NCI-H2196 treated with DMSO at 0.1 percent for 48 hours (cell line): ENCODE measurements at regions not wholly inside any gene's neighbourhood (a gene's known extent, or its start where the extent isn't known, plus 50 kb on each side); places are given as distances from the start of the nearest gene placed in this dataset.

Experiments
- DNase-seq: peaks from one replicate; lab custom pipeline; 2025; ENCODE audit not compliant: unreplicated experiment; lab: John Stamatoyannopoulos, UW

- DNase-seq: no peak
These were observed 768.1 kb downstream of the MECOM start for GRCh38 chr3:168895419-168895818.

GRCh38 chr3:168894214-168894613, 769.3 kb downstream of the MECOM start:
- no peak for DNase-seq

GRCh38 chr3:168889666-168890065, 773.8 kb downstream of the MECOM start:
- DNase-seq: no peak

GRCh38 chr3:168888781-168889180, 774.7 kb downstream of the MECOM start:
- DNase-seq: no peak

- no peak for DNase-seq
These were observed 778.5 kb downstream of the MECOM start for GRCh38 chr3:168885028-168885427.

- no peak for DNase-seq
These were observed 779.1 kb downstream of the MECOM start for GRCh38 chr3:168884353-168884903.

GRCh38 chr3:168883145-168883544, 780.4 kb downstream of the MECOM start:
- no peak for DNase-seq

- no peak for DNase-seq
These were observed 781.7 kb downstream of the MECOM start for GRCh38 chr3:168881804-168882203.

- DNase-seq: no peak
These were observed 782.9 kb upstream of the GOLIM4 start for GRCh38 chr3:168878655-168879054.

GRCh38 chr3:168877899-168878298, 782.2 kb upstream of the GOLIM4 start:
- no peak for DNase-seq

- DNase-seq: no peak
These were observed 780.8 kb upstream of the GOLIM4 start for GRCh38 chr3:168876346-168877035.

- no peak for DNase-seq
These were observed 777.1 kb upstream of the GOLIM4 start for GRCh38 chr3:168872826-168873225.

GRCh38 chr3:168870892-168871291, 775.2 kb upstream of the GOLIM4 start:
- DNase-seq: no peak

- DNase-seq: peak; percentile 3
These were observed 769.4 kb upstream of the GOLIM4 start for GRCh38 chr3:168865022-168865551.

- DNase-seq: no peak
These were observed 768.6 kb upstream of the GOLIM4 start for GRCh38 chr3:168864107-168865021.

- no peak for DNase-seq
These were observed 767.8 kb upstream of the GOLIM4 start for GRCh38 chr3:168863561-168863960.

- DNase-seq: no peak
These were observed 766.7 kb upstream of the GOLIM4 start for GRCh38 chr3:168862466-168862865.

- no peak for DNase-seq
These were observed 764.9 kb upstream of the GOLIM4 start for GRCh38 chr3:168860592-168860991.

GRCh38 chr3:168860028-168860427, 764.3 kb upstream of the GOLIM4 start:
- no peak for DNase-seq

GRCh38 chr3:168859574-168859973, 763.9 kb upstream of the GOLIM4 start:
- no peak for DNase-seq

- DNase-seq: no peak
These were observed 763.4 kb upstream of the GOLIM4 start for GRCh38 chr3:168859143-168859542.

- DNase-seq: no peak
These were observed 762.6 kb upstream of the GOLIM4 start for GRCh38 chr3:168858327-168858726.
